ENCODE measurements at regions not wholly inside any gene's neighbourhood (a gene's known extent, or its start where the extent isn't known, plus 50 kb on each side); places are given as distances from the start of the nearest gene placed in this dataset.
"Not testable (repeated sequence)": the region's sequence is repeated elsewhere in the genome, so short reads cannot be mapped to it uniquely, and the experiment has no call there.

DNA sequence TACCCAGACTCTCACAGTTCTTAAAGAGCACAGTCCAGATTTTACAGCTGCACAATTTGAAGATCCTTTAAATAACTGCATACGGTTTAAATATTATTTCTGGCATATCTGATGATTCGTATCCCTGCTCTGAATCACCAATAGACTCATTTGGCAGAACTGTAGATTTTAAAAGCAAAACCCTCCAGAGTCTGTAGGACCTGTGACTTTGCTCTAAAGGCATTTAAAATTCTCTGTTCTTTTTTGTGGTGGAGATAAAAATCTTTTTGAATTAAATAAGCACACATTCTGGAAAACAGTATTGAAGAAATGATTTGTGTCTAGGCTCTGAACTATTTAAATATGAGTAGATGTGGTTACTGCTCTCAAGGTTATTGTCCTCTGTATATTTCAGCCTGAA, 246.2 kb upstream of the PITX2 start:
- POLR2A ChIA-PET, result no interaction called here
- no peak for ATAC-seq (ENCODE audit: low read depth)
- Mint-ChIP-seq H3K4me1 (peaks cover 11% of the 10 kb centered on the region), H3K4me3 (no peak overlapping the region), H3K27me3 (no peaks in the 10 kb centered on the region), H3K27ac (no peak overlapping the region), H3K9me3 (ENCODE audit: insufficient read depth) (no peaks in the 10 kb centered on the region)
- Histone ChIP-seq H3K4me3 (ENCODE audit: control extremely low read depth in 1 of 5, extremely low read depth in 1 of 5, insufficient read depth in 1 of 5, low read depth in 2 of 5, low read length in 4 of 5) (no peak overlapping the region), H3K79me2 (ENCODE audit: control insufficient read depth, insufficient read depth, low read length) (no peaks in the 10 kb centered on the region), H3K27me3 (replicated peaks in 1 of 4; ENCODE audit: control extremely low read depth in 1 of 4, control insufficient read depth in 3 of 4, insufficient read depth in 4 of 4, low read length in 3 of 4) (no peaks in the 10 kb centered on the region), H3K9me3 (ENCODE audit: control extremely low read depth in 1 of 3, control insufficient read depth in 2 of 3, insufficient read depth in 1 of 3, low read length in 2 of 3) (no peaks in the 10 kb centered on the region), H3K9ac (ENCODE audit: low read length) (no peak overlapping the region), H2AFZ (ENCODE audit: insufficient read depth, low read depth, low read length, poor library complexity, severe bottlenecking) (no peak overlapping the region), H3K4me1 (ENCODE audit: control insufficient read depth in 2 of 2, insufficient read depth in 2 of 2, low read length in 2 of 2) (no peaks in the 10 kb centered on the region), H4K20me1 (ENCODE audit: control insufficient read depth, insufficient read depth, low read length, poor library complexity, severe bottlenecking) (no peaks in the 10 kb centered on the region), H3K27ac (ENCODE audit: low read length in 2 of 2) (no peak overlapping the region), H3K4me2 (replicated peaks; ENCODE audit: low read depth, low read length, poor library complexity, severe bottlenecking) (no peak overlapping the region), H3K36me3 (replicated peaks in 1 of 2; ENCODE audit: control extremely low read depth in 1 of 2, control insufficient read depth in 1 of 2, extremely low read depth in 1 of 2, insufficient read depth in 2 of 2, low read length in 1 of 2) (no peaks in the 10 kb centered on the region)
- no peak for TF ChIP-seq EZH2 (IDR thresholded peaks at IDR 0.05; ENCODE audit: borderline replicate concordance, insufficient read depth, low read depth, low read length, poor library complexity, severe bottlenecking)
- TF ChIP-seq, protein P1, sequence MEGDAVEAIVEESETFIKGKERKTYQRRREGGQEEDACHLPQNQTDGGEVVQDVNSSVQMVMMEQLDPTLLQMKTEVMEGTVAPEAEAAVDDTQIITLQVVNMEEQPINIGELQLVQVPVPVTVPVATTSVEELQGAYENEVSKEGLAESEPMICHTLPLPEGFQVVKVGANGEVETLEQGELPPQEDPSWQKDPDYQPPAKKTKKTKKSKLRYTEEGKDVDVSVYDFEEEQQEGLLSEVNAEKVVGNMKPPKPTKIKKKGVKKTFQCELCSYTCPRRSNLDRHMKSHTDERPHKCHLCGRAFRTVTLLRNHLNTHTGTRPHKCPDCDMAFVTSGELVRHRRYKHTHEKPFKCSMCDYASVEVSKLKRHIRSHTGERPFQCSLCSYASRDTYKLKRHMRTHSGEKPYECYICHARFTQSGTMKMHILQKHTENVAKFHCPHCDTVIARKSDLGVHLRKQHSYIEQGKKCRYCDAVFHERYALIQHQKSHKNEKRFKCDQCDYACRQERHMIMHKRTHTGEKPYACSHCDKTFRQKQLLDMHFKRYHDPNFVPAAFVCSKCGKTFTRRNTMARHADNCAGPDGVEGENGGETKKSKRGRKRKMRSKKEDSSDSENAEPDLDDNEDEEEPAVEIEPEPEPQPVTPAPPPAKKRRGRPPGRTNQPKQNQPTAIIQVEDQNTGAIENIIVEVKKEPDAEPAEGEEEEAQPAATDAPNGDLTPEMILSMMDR (IDR thresholded peaks at IDR 0.05), result no peak
- DNase-seq, result no peak
- WGBS (ENCODE audit: insufficient coverage), result no CpG with 5 or more reads among the region's 2 CpGs
- CTCF ChIA-PET, result no interaction called here
- intact Hi-C loops (cut with micrococcal nuclease), result no loop called here

DNA sequence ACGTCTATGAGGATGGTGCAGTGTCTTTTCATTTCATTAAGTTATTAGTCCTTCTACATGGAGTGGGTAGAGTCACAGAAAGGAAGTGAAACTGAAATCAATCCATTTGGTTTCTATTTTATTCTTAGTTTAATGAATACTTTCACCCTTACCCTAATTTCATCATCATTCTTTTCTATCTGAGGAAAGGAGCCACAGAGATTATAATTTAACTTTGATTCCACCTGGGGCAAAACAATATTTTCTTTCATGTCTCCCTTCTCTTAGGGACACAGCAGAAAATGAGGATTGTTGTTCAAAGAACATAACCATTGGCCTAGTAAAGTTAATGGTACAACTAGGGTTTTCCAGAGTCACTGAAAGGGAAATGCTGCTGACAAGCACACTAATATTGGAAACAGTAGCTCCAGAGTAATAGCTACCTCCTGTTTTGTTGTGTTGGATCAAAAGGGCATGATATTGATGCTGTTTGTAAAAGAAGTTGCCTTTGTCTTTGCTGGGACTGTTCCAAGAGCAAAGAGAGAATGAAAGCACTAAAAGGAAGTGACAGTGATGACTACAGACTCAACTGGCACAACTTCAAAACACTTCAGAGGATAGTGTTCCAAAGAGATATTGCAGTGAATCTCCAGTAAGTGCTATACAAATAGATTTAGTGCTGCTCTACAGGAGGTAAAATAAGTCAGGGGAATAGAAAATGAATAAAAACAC, 247.1 kb upstream of the PITX2 start:
- Histone ChIP-seq H3K27me3 (replicated peaks in 1 of 4; ENCODE audit: control extremely low read depth in 1 of 4, control insufficient read depth in 3 of 4, insufficient read depth in 4 of 4, low read length in 3 of 4) (no peaks in the 10 kb centered on the region), H3K9ac (ENCODE audit: low read length) (no peak overlapping the region), H3K9me3 (ENCODE audit: control extremely low read depth in 1 of 3, control insufficient read depth in 2 of 3, insufficient read depth in 1 of 3, low read length in 2 of 3) (no peaks in the 10 kb centered on the region), H4K20me1 (ENCODE audit: control insufficient read depth, insufficient read depth, low read length, poor library complexity, severe bottlenecking) (no peaks in the 10 kb centered on the region), H2AFZ (ENCODE audit: insufficient read depth, low read depth, low read length, poor library complexity, severe bottlenecking) (no peak overlapping the region), H3K4me1 (ENCODE audit: control insufficient read depth in 2 of 2, insufficient read depth in 2 of 2, low read length in 2 of 2) (no peaks in the 10 kb centered on the region), H3K79me2 (ENCODE audit: control insufficient read depth, insufficient read depth, low read length) (no peaks in the 10 kb centered on the region), H3K36me3 (replicated peaks in 1 of 2; ENCODE audit: control extremely low read depth in 1 of 2, control insufficient read depth in 1 of 2, extremely low read depth in 1 of 2, insufficient read depth in 2 of 2, low read length in 1 of 2) (no peaks in the 10 kb centered on the region), H3K4me2 (replicated peaks; ENCODE audit: low read depth, low read length, poor library complexity, severe bottlenecking) (peak overlapping the region; percentile 4), H3K27ac (ENCODE audit: low read length in 2 of 2) (no peak overlapping the region), H3K4me3 (ENCODE audit: control extremely low read depth in 1 of 5, extremely low read depth in 1 of 5, insufficient read depth in 1 of 5, low read depth in 2 of 5, low read length in 4 of 5) (no peak overlapping the region)
- H3K27ac Mint-ChIP-seq, result no peak overlapping the region
- intact Hi-C loops (cut with micrococcal nuclease), result no loop called here
- H3K4me3 Mint-ChIP-seq, result peak overlapping the region; percentile 23
- ChIA-PET CTCF (no interaction called here), POLR2A (no interaction called here)
- DNase-seq (no peak), ATAC-seq (ENCODE audit: low read depth) (no peak)
- H3K9me3 Mint-ChIP-seq (ENCODE audit: insufficient read depth), result no peaks in the 10 kb centered on the region
- peaks cover 11% of the 10 kb centered on the region for H3K4me1 Mint-ChIP-seq
- WGBS (ENCODE audit: insufficient coverage), result no CpG with 5 or more reads among the region's 1 CpG
- TF ChIP-seq EZH2 (IDR thresholded peaks at IDR 0.05; ENCODE audit: borderline replicate concordance, insufficient read depth, low read depth, low read length, poor library complexity, severe bottlenecking), result no peak
- TF ChIP-seq, protein P1 (IDR thresholded peaks at IDR 0.05), result no peak
- no peaks in the 10 kb centered on the region for H3K27me3 Mint-ChIP-seq

DNA sequence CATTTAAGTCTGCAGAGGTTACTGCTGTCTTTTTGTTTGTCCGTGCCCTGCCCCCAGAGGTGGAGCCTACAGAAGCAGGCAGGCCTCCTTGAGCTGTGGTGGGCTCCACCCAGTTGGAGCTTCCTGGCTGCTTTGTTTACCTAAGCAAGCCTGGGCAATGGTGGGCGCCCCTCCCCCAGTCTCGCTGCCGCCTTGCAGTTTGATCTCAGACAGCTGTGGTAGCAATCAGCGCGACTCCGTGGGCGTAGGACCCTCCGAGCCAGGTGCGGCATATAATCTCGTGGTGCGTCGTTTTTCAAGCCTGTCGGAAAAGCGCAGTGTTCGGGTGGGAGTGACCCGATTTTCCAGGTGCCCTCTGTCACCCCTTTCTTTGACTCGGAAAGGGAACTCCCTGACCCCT, 253.3 kb upstream of the PITX2 start:
- H4K20me1 ChIP-seq (ENCODE audit: control insufficient read depth, insufficient read depth, low read length, poor library complexity, severe bottlenecking); H3K9me3 ChIP-seq (ENCODE audit: control extremely low read depth in 1 of 3, control insufficient read depth in 2 of 3, insufficient read depth in 1 of 3, low read length in 2 of 3); H3K4me1 ChIP-seq (ENCODE audit: control insufficient read depth in 2 of 2, insufficient read depth in 2 of 2, low read length in 2 of 2); H2AFZ ChIP-seq (ENCODE audit: insufficient read depth, low read depth, low read length, poor library complexity, severe bottlenecking); CTCF ChIA-PET; H3K27me3 ChIP-seq (replicated peaks in 1 of 4; ENCODE audit: control extremely low read depth in 1 of 4, control insufficient read depth in 3 of 4, insufficient read depth in 4 of 4, low read length in 3 of 4); H3K27ac Mint-ChIP-seq; H3K4me2 ChIP-seq (replicated peaks; ENCODE audit: low read depth, low read length, poor library complexity, severe bottlenecking); H3K4me3 Mint-ChIP-seq; H3K27ac ChIP-seq (ENCODE audit: low read length in 2 of 2); intact Hi-C loops (cut with micrococcal nuclease); DNase-seq; H3K9ac ChIP-seq (ENCODE audit: low read length); ATAC-seq (ENCODE audit: low read depth); H3K4me3 ChIP-seq (ENCODE audit: control extremely low read depth in 1 of 5, extremely low read depth in 1 of 5, insufficient read depth in 1 of 5, low read depth in 2 of 5, low read length in 4 of 5); H3K9me3 Mint-ChIP-seq (ENCODE audit: insufficient read depth); POLR2A ChIA-PET; H3K27me3 Mint-ChIP-seq; H3K79me2 ChIP-seq (ENCODE audit: control insufficient read depth, insufficient read depth, low read length); H3K36me3 ChIP-seq (replicated peaks in 1 of 2; ENCODE audit: control extremely low read depth in 1 of 2, control insufficient read depth in 1 of 2, extremely low read depth in 1 of 2, insufficient read depth in 2 of 2, low read length in 1 of 2); H3K4me1 Mint-ChIP-seq: not testable (repeated sequence)
- WGBS (ENCODE audit: insufficient coverage), result 90% methylated on average over 17 of the region's 18 CpGs

Data from B cell (primary cell).